BJ (cell line): ENCODE measurements at regions not wholly inside any gene's neighbourhood (a gene's known extent, or its start where the extent isn't known, plus 50 kb on each side); places are given as distances from the start of the nearest gene placed in this dataset.

ENCODE experiments used
- CTCF ChIA-PET: fragments of 350-600 bp; formaldehyde crosslinking; extraction: SDS; loops from one replicate; lab custom pipeline; 2021; ENCODE audit warnings: antibody characterized with exemption, inconsistent platforms; lab: Yijun Ruan, JAX
- POLR2A ChIA-PET: fragments of 300-600 bp; sonication (Branson Sonifier 250); formaldehyde crosslinking; extraction: SDS; loops from one replicate; lab custom pipeline; 2021; ENCODE audit warnings: antibody characterized with exemption; lab: Charles Lee
- DNase-seq: peaks from one replicate; pipeline ENCODE4 v3.0.0-alpha.2; 2011; ENCODE audit warnings: low read depth
- H3K27me3 ChIP-seq: 2 replicates; pipeline ENCODE4 v1.6.0; 2011; ENCODE audit warnings: low read length; ENCODE audit not compliant: control insufficient read depth, insufficient read depth
- H3K36me3 ChIP-seq: 2 replicates; pipeline ENCODE4 v1.5.1; 2011; ENCODE audit warnings: low read length; ENCODE audit not compliant: control insufficient read depth, insufficient read depth
- H3K4me3 ChIP-seq: 2 replicates; pipeline ENCODE4 v1.5.1; 2011; ENCODE audit warnings: low read depth, mild to moderate bottlenecking, control low read depth, low read length
- TF ChIP-seq, protein P1 (sequence below): IDR thresholded peaks from 2 replicates; pipeline ENCODE4 v1.5.1; 2011; ENCODE audit warnings: low read depth, mild to moderate bottlenecking, control low read depth, inconsistent platforms, low read length, moderate library complexity; ENCODE audit not compliant: insufficient read depth

- Histone ChIP-seq H3K27me3 (no peaks in the 10 kb centered on the region), H3K4me3 (no peak overlapping the region), H3K36me3 (no peaks in the 10 kb centered on the region)
- CTCF ChIA-PET, result interaction anchor here (0.6 to 1.2 kb wide), 3 partner anchors 10 to 30 kb away, joined by 3 to 4 read pairs (median 3); no protein-coding TSS in a partner anchor
- DNase-seq, result no peak
- POLR2A ChIA-PET, result no interaction called here
- TF ChIP-seq, protein P1, sequence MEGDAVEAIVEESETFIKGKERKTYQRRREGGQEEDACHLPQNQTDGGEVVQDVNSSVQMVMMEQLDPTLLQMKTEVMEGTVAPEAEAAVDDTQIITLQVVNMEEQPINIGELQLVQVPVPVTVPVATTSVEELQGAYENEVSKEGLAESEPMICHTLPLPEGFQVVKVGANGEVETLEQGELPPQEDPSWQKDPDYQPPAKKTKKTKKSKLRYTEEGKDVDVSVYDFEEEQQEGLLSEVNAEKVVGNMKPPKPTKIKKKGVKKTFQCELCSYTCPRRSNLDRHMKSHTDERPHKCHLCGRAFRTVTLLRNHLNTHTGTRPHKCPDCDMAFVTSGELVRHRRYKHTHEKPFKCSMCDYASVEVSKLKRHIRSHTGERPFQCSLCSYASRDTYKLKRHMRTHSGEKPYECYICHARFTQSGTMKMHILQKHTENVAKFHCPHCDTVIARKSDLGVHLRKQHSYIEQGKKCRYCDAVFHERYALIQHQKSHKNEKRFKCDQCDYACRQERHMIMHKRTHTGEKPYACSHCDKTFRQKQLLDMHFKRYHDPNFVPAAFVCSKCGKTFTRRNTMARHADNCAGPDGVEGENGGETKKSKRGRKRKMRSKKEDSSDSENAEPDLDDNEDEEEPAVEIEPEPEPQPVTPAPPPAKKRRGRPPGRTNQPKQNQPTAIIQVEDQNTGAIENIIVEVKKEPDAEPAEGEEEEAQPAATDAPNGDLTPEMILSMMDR, result no peak
Observed at GRCh38 chr17:14762736-14763479, 462.0 kb downstream of the HS3ST3B1 start.

DNA sequence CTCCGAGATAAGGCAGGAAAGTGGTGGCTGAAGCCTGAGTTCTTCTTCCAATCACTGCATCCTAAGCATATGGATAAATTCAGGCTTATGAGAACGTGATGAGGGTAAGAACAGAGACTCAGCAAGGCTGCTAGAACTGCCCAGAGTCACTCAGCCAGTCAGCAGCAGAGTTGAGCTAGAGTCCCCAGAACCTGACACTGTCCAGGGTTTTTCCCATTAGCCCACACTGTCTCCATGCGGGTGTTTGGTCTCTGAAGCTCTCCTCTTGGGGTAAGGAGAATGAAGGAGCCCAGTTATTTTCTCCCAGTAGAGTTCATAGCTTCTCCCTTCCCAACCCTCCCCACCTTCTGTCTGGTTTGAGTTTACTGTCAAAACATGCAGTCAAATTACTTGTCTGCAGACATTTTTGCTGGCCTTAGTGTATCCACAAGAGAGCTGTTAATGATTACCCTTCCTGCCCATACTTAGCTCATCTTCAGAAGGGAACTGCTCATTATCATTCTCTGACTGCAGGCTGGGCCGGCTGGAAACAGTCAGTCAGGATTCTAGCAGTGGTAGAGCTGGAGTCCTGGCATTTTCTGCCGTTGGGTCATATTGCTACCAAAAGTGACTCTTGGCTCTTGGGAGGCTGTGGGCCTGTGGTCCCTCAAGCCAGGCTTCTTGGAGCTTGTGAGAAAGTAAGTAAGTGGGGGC is 460.0 kb downstream of the HS3ST3B1 start:
- TF ChIP-seq, protein P1, result no peak
- Histone ChIP-seq H3K4me3 (no peak overlapping the region), H3K27me3 (no peaks in the 10 kb centered on the region), H3K36me3 (no peaks in the 10 kb centered on the region)
- CTCF ChIA-PET, result no interaction called here
- POLR2A ChIA-PET, result no interaction called here
- DNase-seq, result no peak

GRCh38 chr17:14760212-14760611 is 459.3 kb downstream of the HS3ST3B1 start:
- no peak for DNase-seq
- TF ChIP-seq, protein P1, result no peak
- Histone ChIP-seq H3K4me3 (no peak overlapping the region), H3K36me3 (no peaks in the 10 kb centered on the region), H3K27me3 (no peaks in the 10 kb centered on the region)
- ChIA-PET POLR2A (no interaction called here), CTCF (no interaction called here)

DNA sequence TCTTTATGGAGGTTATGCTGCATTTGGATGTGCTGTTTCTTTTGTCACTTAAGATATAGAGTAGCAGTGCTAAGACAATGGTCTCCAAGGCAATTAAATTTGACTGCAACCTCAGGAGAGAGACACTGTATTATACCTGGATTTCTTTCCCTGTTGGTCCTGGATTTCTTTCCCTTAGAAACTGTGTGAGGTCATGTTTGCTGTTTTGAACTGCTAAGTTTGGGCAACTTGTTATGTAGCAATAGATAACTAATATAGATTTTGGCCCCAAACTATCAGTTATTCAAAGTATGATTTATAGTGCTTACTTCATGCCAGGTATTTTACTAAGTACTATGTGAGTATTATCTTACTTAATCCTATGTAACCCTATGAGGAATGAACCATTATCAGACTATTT is 458.4 kb downstream of the HS3ST3B1 start:
- ChIA-PET POLR2A (no interaction called here), CTCF (no interaction called here)
- TF ChIP-seq, protein P1, result no peak
- DNase-seq, result no peak
- Histone ChIP-seq H3K36me3 (no peaks in the 10 kb centered on the region), H3K4me3 (no peak overlapping the region), H3K27me3 (no peaks in the 10 kb centered on the region)

- Histone ChIP-seq H3K4me3 (no peak overlapping the region), H3K27me3 (no peaks in the 10 kb centered on the region), H3K36me3 (no peaks in the 10 kb centered on the region)
- TF ChIP-seq, protein P1, result no peak
- ChIA-PET POLR2A (no interaction called here), CTCF (no interaction called here)
- no peak for DNase-seq
Observed at GRCh38 chr17:14756479-14756878, 455.6 kb downstream of the HS3ST3B1 start.
